ENCODE measurements at regions not wholly inside any gene's neighbourhood (a gene's known extent, or its start where the extent isn't known, plus 50 kb on each side); places are given as distances from the start of the nearest gene placed in this dataset.

GRCh38 chr11:109858152-109858551 lies 235.0 kb upstream of the ZC3H12C start:
- DNase-seq (ENCODE audit: low read depth, low spot score) = no peak

- no peak for DNase-seq (ENCODE audit: low read depth, low spot score)
Measured at GRCh38 chr11:109859045-109859724, 234.0 kb upstream of the ZC3H12C start.

GRCh38 chr11:109862835-109863234 lies 230.4 kb upstream of the ZC3H12C start:
- no peak for DNase-seq (ENCODE audit: low read depth, low spot score)

GRCh38 chr11:109864151-109864661 lies 229.0 kb upstream of the ZC3H12C start:
- no peak for DNase-seq (ENCODE audit: low read depth, low spot score)

GRCh38 chr11:109864834-109865547 lies 228.2 kb upstream of the ZC3H12C start:
- no peak for DNase-seq (ENCODE audit: low read depth, low spot score)

GRCh38 chr11:109865548-109866186 lies 227.5 kb upstream of the ZC3H12C start:
- no peak for DNase-seq (ENCODE audit: low read depth, low spot score)

- DNase-seq (ENCODE audit: low read depth, low spot score) = no peak
Measured at GRCh38 chr11:109867784-109868183, 225.4 kb upstream of the ZC3H12C start.

- no peak for DNase-seq (ENCODE audit: low read depth, low spot score)
Measured at GRCh38 chr11:109869536-109869935, 223.7 kb upstream of the ZC3H12C start.

GRCh38 chr11:109870297-109870696 lies 222.9 kb upstream of the ZC3H12C start:
- DNase-seq (ENCODE audit: low read depth, low spot score) = no peak

GRCh38 chr11:109877043-109877442 lies 216.1 kb upstream of the ZC3H12C start:
- no peak for DNase-seq (ENCODE audit: low read depth, low spot score)

GRCh38 chr11:109884501-109884900 lies 208.7 kb upstream of the ZC3H12C start:
- DNase-seq (ENCODE audit: low read depth, low spot score) = no peak

GRCh38 chr11:109885006-109885405 lies 208.2 kb upstream of the ZC3H12C start:
- no peak for DNase-seq (ENCODE audit: low read depth, low spot score)

- no peak for DNase-seq (ENCODE audit: low read depth, low spot score)
Measured at GRCh38 chr11:109892321-109892794, 200.8 kb upstream of the ZC3H12C start.

- no peak for DNase-seq (ENCODE audit: low read depth, low spot score)
Measured at GRCh38 chr11:109894242-109894641, 198.9 kb upstream of the ZC3H12C start.

GRCh38 chr11:109898592-109898991 lies 194.6 kb upstream of the ZC3H12C start:
- no peak for DNase-seq (ENCODE audit: low read depth, low spot score)

GRCh38 chr11:109902764-109903433 lies 190.3 kb upstream of the ZC3H12C start:
- DNase-seq (ENCODE audit: low read depth, low spot score) = no peak

- no peak for DNase-seq (ENCODE audit: low read depth, low spot score)
Measured at GRCh38 chr11:109911488-109911887, 181.7 kb upstream of the ZC3H12C start.

GRCh38 chr11:109914038-109914437 lies 179.2 kb upstream of the ZC3H12C start:
- no peak for DNase-seq (ENCODE audit: low read depth, low spot score)

- no peak for DNase-seq (ENCODE audit: low read depth, low spot score)
Measured at GRCh38 chr11:109914809-109915653, 178.2 kb upstream of the ZC3H12C start.

- DNase-seq (ENCODE audit: low read depth, low spot score) = no peak
Measured at GRCh38 chr11:109926941-109927340, 166.3 kb upstream of the ZC3H12C start.

- DNase-seq (ENCODE audit: low read depth, low spot score) = no peak
Measured at GRCh38 chr11:109929308-109929707, 163.9 kb upstream of the ZC3H12C start.

Data from iPS DF 19.7 (cell line).